B cell (primary cell): ENCODE measurements at regions not wholly inside any gene's neighbourhood (a gene's known extent, or its start where the extent isn't known, plus 50 kb on each side); places are given as distances from the start of the nearest gene placed in this dataset.

Source experiments
- ATAC-seq: fragments of 200-7000 bp; cut with Tn5 transposase; one replicate; pipeline ENCODE4 v1.10.0; 2021; ENCODE audit warnings: low read depth, mild to moderate bottlenecking, moderate number of reproducible peaks, moderate library complexity
- CTCF ChIA-PET: fragments of 350-600 bp; sonication (Branson Sonifier 250); formaldehyde crosslinking; loops from one replicate; lab custom pipeline; 2021; ENCODE audit warnings: antibody characterized with exemption, inconsistent platforms; lab: Charles Lee
- POLR2A ChIA-PET: fragments of 350-600 bp; sonication (Branson Sonifier 250); formaldehyde crosslinking; loops from one replicate; lab custom pipeline; 2021; ENCODE audit warnings: antibody characterized with exemption; lab: Charles Lee
- DNase-seq: peaks from one replicate; pipeline ENCODE4 v3.0.0; 2013
- H2AFZ ChIP-seq: 2 replicates; pipeline ENCODE4 v1.6.1; 2012; ENCODE audit warnings: mild to moderate bottlenecking, low read depth, low read length; ENCODE audit not compliant: insufficient read depth, poor library complexity, severe bottlenecking
- H3K27ac ChIP-seq, 2 donors: 1 replicate in 1 of 2; 2 replicates in 1 of 2; pipeline ENCODE4 v1.5.1; 2012 to 2013; ENCODE audit warnings: low read length in 2 of 2, mild to moderate bottlenecking in 2 of 2, moderate library complexity in 1 of 2
- H3K27me3 ChIP-seq, 4 experiments: fragments of 200-600 bp in 1 of 4; sonication (generic) in 1 of 4; replicated peaks in 1 of 4; 1 replicate in 2 of 4; 2 replicates in 2 of 4; pipeline versions ENCODE4 v1.6.1 to v1.7.0; 2013 to 2016; ENCODE audit warnings: low read length in 3 of 4, mild to moderate bottlenecking in 2 of 4, mixed read lengths in 1 of 4, moderate library complexity in 1 of 4; ENCODE audit not compliant: insufficient read depth in 4 of 4, control insufficient read depth in 3 of 4; ENCODE audit errors: control extremely low read depth in 1 of 4
- H3K36me3 ChIP-seq, 2 experiments: replicated peaks in 1 of 2; 1 replicate in 1 of 2; 2 replicates in 1 of 2; pipeline versions ENCODE4 v1.6.1 to v1.7.1; 2013; ENCODE audit warnings: low read length in 1 of 2; ENCODE audit not compliant: insufficient read depth in 2 of 2, control insufficient read depth in 1 of 2; ENCODE audit errors: control extremely low read depth in 1 of 2, extremely low read depth in 1 of 2
- H3K4me1 ChIP-seq, 2 donors: fragments of 200-600 bp in 1 of 2; sonication (generic) in 1 of 2; 1 replicate in 1 of 2; 2 replicates in 1 of 2; pipeline versions ENCODE4 v1.5.1 to v1.6.1; 2013 to 2017; ENCODE audit warnings: low read length in 2 of 2; ENCODE audit not compliant: control insufficient read depth in 2 of 2, insufficient read depth in 2 of 2
- H3K4me2 ChIP-seq: replicated peaks from 2 replicates; pipeline ENCODE3; 2012; ENCODE audit warnings: mild to moderate bottlenecking, low read depth, low read length; ENCODE audit not compliant: poor library complexity, severe bottlenecking
- H3K4me3 ChIP-seq, 5 experiments: fragments of 200-600 bp in 1 of 5; sonication (generic) in 1 of 5; 1 replicate in 3 of 5; 2 replicates in 2 of 5; pipeline versions ENCODE4 v1.5.1 to v1.7.0; 2011 to 2016; ENCODE audit warnings: low read length in 4 of 5, mild to moderate bottlenecking in 4 of 5, low read depth in 2 of 5, control low read depth in 1 of 5, moderate library complexity in 1 of 5; ENCODE audit not compliant: insufficient read depth in 1 of 5; ENCODE audit errors: control extremely low read depth in 1 of 5, extremely low read depth in 1 of 5
- H3K79me2 ChIP-seq: fragments of 200-600 bp; sonication (generic); one replicate; pipeline ENCODE4 v1.6.0; 2016; ENCODE audit warnings: low read length; ENCODE audit not compliant: control insufficient read depth, insufficient read depth
- H3K9ac ChIP-seq: fragments of 200-600 bp; sonication (generic); 2 replicates; pipeline ENCODE4 v1.6.1; 2017; ENCODE audit warnings: mild to moderate bottlenecking, low read length, moderate library complexity
- H3K9me3 ChIP-seq, 3 donors: one replicate each; pipeline versions ENCODE4 v1.6.1 to v1.7.1; 2013; ENCODE audit warnings: low read length in 2 of 3; ENCODE audit not compliant: control insufficient read depth in 2 of 3, insufficient read depth in 1 of 3; ENCODE audit errors: control extremely low read depth in 1 of 3
- H4K20me1 ChIP-seq: 2 replicates; pipeline ENCODE4 v1.6.0; 2012; ENCODE audit warnings: mild to moderate bottlenecking, low read length; ENCODE audit not compliant: insufficient read depth, control insufficient read depth, poor library complexity, severe bottlenecking
- H3K27ac Mint-ChIP-seq: one replicate; pipeline ENCODE4 v1.8.0; 2021; ENCODE audit warnings: mixed read lengths
- H3K27me3 Mint-ChIP-seq: one replicate; pipeline ENCODE4 v1.8.0; 2021; ENCODE audit warnings: mixed read lengths
- H3K4me1 Mint-ChIP-seq: one replicate; pipeline ENCODE4 v1.8.0; 2021; ENCODE audit warnings: mixed read lengths
- H3K4me3 Mint-ChIP-seq: one replicate; pipeline ENCODE4 v1.8.0; 2021; ENCODE audit warnings: mixed read lengths
- H3K9me3 Mint-ChIP-seq: one replicate; pipeline ENCODE4 v1.8.0; 2022; ENCODE audit warnings: mixed read lengths; ENCODE audit not compliant: insufficient read depth
- CTCF ChIP-seq: fragments of 200-600 bp; IDR thresholded peaks from one replicate; pipeline ENCODE4 v1.8.0; 2022; ENCODE audit warnings: antibody characterized with exemption, mild to moderate bottlenecking
- EZH2 ChIP-seq: IDR thresholded peaks from 2 replicates; pipeline ENCODE4 v1.6.1; 2012; ENCODE audit warnings: borderline replicate concordance, low read depth, mild to moderate bottlenecking, moderate library complexity, low read length; ENCODE audit not compliant: insufficient read depth, poor library complexity, severe bottlenecking
- WGBS: methylation state at CpG from one replicate; pipeline ENCODE4 v1.1.5; 2013; ENCODE audit warnings: missing lambda C conversion rate; ENCODE audit not compliant: insufficient coverage; 5-methylcytosine and 5-hydroxymethylcytosine counted together
- intact Hi-C: fragments of 100-400 bp; cut with micrococcal nuclease; formaldehyde crosslinking; loops from one replicate; pipeline ENCODE4 v1.10.0; 2022

GRCh38 chr16:73285436-73286201 is 237.7 kb upstream of the ZFHX3 start:
- ChIA-PET CTCF (no interaction called here), POLR2A (no interaction called here)
- no peaks in the 10 kb centered on the region for H3K4me1 Mint-ChIP-seq
- H3K9me3 Mint-ChIP-seq: no peaks in the 10 kb centered on the region
- peaks cover 0 to 12% (median 0%) of the 10 kb centered on the region in 3 donors for H3K9me3 ChIP-seq
- 92% methylated on average over 5 of the region's 15 CpGs for WGBS
- no peak overlapping the region for H3K4me2 ChIP-seq
- H3K27ac ChIP-seq: no peak overlapping the region
- intact Hi-C loops: no loop called here
- no peaks in the 10 kb centered on the region for H4K20me1 ChIP-seq
- no peaks in the 10 kb centered on the region for H3K27me3 Mint-ChIP-seq
- H2AFZ ChIP-seq: no peak overlapping the region
- H3K27ac Mint-ChIP-seq: no peak overlapping the region
- H3K27me3 ChIP-seq: no peaks in the 10 kb centered on the region
- no peak overlapping the region for H3K4me3 ChIP-seq
- no peak overlapping the region for H3K9ac ChIP-seq
- no peaks in the 10 kb centered on the region for H3K79me2 ChIP-seq
- no peaks in the 10 kb centered on the region for H3K36me3 ChIP-seq
- no peak for TF ChIP-seq CTCF
- no peak for TF ChIP-seq EZH2
- H3K4me1 ChIP-seq: no peaks in the 10 kb centered on the region
- ATAC-seq: no peak
- H3K4me3 Mint-ChIP-seq: no peak overlapping the region
- no peak for DNase-seq

- CTCF ChIA-PET: no interaction called here
- no peak for ATAC-seq
Measured at GRCh38 chr16:73280388-73280787, 232.5 kb upstream of the ZFHX3 start.

More at GRCh38 chr16:73280388-73280787, 232.5 kb upstream of the ZFHX3 start:
- Histone ChIP-seq H2AFZ (no peak overlapping the region), H3K27ac (no peak overlapping the region), H3K9ac (no peak overlapping the region), H3K4me3 (no peak overlapping the region), H3K36me3 (no peaks in the 10 kb centered on the region), H3K4me1 (no peaks in the 10 kb centered on the region), H4K20me1 (no peaks in the 10 kb centered on the region), H3K9me3 (no peaks in the 10 kb centered on the region), H3K27me3 (no peaks in the 10 kb centered on the region), H3K79me2 (no peaks in the 10 kb centered on the region), H3K4me2 (no peak overlapping the region)
- no peak overlapping the region for H3K4me3 Mint-ChIP-seq
- peaks cover 12% of the 10 kb centered on the region for H3K27me3 Mint-ChIP-seq
- intact Hi-C loops: no loop called here
- H3K4me1 Mint-ChIP-seq: no peaks in the 10 kb centered on the region
- WGBS: no CpG with 5 or more reads among the region's 2 CpGs
- no peak overlapping the region for H3K27ac Mint-ChIP-seq
- no peak for DNase-seq
- POLR2A ChIA-PET: no interaction called here
- no peak for TF ChIP-seq CTCF
- no peak for TF ChIP-seq EZH2
- peaks cover 6% of the 10 kb centered on the region for H3K9me3 Mint-ChIP-seq
